GM21723 (cell line): ENCODE measurements at regions not wholly inside any gene's neighbourhood (a gene's known extent, or its start where the extent isn't known, plus 50 kb on each side); places are given as distances from the start of the nearest gene placed in this dataset.

Experiments
- ATAC-seq: cut with Tn5 transposase; IDR thresholded peaks from one replicate; pipeline ENCODE4 v1.9.1; 2021; ENCODE audit warnings: mild to moderate bottlenecking, moderate library complexity; ENCODE audit not compliant: unreplicated experiment

DNA sequence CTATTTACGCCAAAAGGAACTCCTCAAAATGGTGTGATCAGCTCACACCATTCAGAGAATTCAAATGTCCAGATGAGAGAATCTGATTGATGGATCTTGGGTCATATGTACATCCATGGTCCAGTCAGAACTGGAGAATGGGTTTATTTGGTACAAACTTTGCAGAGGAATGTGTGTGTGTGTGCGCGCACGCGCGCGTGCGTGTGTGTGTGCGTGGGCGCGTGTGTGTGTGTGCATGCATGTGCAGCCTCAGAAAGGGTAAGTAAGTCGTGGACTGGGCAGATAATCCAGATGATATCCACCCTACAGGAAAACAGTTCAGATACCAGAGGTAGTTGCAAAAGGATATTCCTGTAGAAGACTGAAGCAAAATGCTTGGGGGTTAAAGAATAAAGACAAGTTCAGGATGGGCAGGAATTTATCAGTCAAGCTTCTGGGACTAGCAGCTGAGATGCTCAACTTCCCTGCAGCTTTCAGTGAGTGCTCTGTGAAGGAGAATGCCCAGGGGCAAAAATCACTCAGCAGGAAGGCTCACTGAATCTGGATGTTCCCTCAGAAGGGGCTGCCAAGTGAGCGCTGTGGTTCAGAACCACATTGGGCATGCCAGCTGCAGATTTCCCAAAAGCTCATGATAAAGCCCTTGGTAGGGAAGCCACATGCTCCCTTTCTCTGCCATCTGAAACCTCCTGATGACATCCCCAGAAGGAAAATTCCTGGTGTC lies 440.5 kb upstream of the SGCD start:
- ATAC-seq, result no peak

DNA sequence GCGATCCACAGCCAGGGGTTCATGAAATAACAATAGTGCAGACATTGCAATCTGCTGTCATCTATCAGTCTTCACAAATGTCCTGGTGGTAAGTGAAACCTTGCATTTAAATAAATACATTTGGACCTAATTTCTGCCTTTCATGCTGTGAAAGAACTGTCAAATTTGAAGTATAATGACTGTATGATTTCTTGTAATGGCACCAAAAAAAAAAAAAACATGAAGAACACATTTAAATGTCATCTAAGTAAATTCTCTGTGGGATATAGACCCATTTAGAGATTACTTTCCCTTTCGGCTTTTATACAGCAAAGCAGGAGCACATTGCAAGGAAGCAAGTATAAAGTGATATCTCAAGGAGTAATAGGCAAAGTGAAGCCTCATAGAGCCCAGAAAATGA lies 431.5 kb upstream of the SGCD start:
- ATAC-seq, result no peak

DNA sequence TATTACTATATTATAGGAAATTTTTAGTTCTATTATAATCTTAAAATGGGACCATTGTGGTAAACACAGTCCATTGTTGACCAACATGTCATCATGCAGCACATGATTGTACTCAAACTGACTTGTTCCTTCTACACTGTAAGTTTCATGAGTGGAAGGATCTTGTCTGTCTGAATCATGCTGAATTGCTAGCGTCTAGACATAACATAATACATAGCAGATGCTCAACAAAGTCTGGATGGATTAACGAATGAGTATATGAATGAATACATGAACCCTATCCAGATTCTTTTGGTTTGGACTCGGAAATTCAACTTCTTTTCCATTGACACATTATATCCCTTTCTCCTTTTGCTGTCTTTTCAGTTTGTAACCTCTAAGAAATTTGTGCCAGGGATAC lies 429.2 kb upstream of the SGCD start:
- ATAC-seq, result no peak

DNA sequence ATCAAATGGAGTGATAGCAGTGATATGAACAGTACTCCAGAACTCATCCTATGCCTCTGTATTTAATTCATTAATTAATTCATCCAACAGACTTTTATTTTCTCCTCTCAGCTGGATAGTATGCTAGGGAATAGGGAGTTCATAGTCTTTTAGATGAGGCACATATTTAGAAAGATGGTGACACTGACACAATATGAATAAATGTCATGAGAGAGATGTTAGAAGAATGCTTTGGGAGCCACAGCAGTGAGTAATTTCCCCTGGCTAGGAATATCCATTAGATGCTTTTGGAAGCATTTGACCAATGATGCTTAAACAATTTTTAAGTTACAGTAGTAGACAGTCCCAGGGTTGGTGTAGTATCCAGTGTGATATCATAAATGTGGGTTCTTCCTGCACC lies 428.7 kb upstream of the SGCD start:
- no peak for ATAC-seq

DNA sequence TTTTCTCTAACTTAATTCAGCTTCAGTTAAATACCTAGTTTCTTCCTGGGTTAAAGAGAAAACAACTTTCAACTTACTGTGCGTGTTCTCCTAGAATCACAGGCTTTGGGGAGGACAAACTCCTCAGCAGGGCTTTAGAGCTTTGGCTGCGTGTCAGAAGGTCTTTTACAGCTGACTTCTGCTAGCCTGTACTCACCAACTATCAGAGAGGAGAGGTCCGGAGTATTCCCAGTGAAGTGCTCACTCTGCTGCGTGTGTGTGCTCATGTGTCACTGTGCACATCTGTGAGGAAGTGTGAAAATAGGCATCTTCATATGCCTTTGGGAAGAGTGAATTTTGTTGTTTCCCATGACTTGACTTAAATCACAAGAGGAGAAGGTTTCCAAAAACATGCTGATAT lies 423.2 kb upstream of the SGCD start:
- ATAC-seq, result no peak

DNA sequence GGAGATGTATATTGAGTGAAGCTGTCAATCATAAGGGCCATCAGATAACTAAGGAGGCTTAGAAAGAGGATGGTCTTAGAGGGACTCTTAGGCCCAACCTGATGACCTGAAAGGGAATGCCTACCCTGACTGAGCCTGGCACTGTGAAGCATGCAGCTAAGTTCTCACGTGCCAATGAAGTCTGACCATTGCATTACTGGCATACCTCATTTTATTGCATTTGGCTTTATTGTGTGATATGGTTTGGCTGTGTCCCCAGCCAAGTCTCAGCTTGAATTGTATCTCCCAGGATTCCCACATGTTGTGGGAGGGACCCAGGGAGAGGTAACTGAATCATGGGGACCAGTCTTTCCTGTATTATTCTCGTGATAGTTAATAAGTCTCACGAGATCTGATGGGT lies 421.6 kb upstream of the SGCD start:
- no peak for ATAC-seq

DNA sequence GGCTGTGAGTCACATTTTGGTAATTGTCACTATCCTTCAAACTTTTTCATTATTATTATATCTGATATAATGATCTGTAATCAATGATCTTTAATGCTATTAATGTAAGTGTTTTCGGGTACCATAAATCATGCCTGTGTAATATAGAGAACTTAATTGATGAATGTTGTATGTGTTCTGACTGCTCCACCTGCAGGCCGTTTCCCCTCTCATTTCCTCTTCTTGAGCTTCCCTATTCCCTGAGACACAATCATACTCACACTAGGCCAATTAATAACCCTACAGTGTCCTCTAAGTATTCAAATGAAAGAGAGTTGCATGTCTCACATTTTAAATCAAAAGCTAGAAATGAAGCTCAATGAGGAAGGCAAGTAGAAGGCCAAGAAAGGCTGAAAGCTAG lies 420.9 kb upstream of the SGCD start:
- ATAC-seq, result no peak

DNA sequence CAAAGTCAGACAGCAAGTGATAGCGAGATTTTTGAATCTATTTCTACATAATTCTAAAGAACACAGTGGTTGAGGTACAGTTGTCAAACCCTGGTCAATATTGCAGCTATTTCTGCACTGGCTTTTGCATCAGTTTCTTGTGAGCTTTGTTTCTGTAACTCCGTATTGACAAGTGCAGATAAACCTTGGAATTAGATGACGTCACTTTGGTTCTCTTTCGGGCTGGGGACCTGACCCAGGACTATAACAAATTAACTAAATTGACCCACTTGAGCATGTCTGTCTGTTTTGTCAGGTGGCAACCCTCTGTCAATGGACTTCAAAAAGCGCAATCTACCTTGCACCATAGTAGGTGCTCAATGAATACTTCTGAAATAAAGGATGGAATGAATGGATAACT lies 418.4 kb upstream of the SGCD start:
- no peak for ATAC-seq

DNA sequence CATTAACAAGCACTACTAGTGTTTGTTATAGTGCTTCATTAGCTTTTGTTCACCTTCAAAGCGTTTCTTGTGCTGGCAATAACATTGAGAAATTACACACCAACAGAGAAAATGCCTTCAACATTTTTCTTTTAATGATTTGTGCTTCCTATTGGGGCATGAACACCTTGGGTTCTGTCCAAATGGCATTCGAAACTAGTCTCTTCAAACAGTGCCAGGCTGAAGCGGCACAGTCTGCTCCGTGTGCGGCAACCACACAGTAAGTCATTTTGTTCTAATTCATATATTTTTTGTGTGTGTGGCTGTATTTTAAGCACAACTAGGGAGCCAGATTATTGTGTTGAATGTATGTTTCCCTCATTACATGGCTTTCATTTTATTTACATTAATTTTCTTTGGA lies 414.7 kb upstream of the SGCD start:
- no peak for ATAC-seq

DNA sequence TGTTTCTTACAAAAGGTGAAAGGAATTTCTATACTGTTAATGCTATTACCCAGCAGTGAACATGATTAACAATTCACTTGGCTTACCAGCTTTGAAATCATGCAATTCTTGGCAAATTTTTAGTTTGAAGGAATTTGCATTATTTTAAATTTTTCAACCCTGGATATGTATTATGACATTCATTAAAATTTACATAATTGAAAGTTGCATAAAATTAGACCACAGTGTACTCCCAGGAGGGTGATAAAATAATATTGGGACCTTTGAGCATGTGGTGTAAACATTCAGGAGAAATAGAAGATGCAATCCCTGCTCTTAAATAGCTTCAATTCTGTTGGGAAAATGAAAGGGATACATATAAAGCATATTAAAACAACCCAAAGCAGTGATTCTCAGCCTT lies 412.2 kb upstream of the SGCD start:
- ATAC-seq, result no peak

DNA sequence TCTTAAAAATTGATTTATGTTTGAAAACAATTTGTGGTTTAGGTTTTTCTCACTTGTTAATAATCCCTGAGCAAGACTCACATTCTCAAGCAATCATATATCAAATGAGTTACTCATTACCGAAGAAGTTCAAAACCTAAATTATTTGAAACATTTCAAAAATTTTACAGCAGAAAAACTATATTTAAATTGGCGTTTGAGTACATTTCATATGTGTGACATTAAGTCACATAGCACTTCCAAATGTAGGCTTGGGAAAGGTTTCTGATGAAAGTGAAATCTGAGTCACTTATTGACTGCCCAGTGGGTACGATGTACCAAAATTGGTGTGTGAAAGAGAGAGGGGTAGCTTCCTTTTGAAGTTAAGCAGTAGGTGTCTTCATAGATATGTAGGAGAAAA lies 411.4 kb upstream of the SGCD start:
- ATAC-seq, result no peak

DNA sequence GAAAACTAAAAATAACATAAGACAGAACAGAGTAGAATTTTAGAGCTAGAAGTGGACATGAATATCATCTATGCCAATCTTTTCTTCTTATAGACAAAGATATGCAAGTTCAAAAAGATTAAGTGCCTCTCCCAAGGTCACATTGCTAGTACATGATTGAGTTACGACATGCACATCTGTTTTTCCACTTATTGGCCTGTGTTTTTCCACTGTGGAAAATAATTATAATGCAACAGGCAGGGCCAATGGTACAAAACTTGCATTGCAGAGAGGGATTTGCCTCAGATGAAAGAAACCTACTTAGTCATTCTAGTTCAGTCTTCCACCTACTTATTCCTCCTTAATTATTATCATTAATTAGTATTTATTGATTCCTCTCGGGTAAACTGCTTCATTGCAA lies 407.8 kb upstream of the SGCD start:
- no peak for ATAC-seq

DNA sequence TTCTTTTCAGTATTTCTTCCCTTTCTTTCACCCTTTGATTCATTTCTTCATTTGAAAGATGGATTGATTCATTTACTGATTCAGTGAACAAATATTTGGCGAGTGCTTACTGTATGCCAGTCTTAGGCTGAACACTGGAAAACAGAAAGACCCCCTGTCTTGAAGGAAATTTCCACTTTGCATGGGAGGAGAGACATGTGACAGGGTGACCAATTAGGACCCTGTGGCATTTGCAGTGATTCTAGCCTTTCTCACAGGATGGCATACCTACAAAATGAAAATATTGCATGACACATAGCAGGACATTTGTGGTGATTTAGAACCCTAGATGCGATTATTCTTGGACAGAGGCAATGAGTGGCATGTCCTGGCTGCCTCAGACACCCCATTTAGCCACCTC lies 407.2 kb upstream of the SGCD start:
- no peak for ATAC-seq

DNA sequence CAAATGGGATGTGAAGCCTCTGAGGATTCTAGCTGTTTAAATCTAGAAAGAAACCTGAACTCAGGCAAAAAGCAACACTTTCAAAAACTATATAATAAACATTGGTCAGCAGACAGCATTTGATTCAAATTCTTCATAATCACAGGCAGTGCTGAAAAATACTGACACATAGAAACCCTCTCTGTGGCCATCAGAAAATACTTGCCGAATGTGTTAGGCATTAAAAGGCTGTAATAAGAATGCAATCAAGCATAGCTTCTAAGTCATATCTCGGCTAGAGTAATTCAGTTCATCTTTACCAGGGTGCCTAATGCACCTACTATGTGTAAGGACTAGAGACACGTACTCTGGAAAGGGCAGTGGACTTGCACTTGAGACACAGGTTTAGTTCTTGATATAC lies 405.3 kb upstream of the SGCD start:
- no peak for ATAC-seq

DNA sequence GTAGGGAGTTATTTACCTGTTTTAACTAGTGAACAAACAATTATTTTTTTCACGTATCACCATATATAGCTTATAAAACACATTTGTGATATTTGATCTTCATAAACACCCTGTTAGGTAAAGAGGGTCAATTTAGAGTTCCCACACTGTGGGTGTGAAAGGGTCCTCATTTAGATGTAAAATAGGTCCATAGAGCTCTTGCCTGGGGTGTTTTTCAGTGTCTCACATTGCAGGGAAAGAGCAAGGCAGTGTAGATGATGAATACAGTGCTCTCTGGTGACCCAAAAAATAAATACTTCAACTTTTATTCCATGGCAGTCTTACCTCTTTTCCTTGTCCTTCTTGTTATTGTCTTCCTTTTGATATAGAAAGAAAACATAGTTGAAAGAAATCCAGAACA lies 403.2 kb upstream of the SGCD start:
- ATAC-seq, result no peak

DNA sequence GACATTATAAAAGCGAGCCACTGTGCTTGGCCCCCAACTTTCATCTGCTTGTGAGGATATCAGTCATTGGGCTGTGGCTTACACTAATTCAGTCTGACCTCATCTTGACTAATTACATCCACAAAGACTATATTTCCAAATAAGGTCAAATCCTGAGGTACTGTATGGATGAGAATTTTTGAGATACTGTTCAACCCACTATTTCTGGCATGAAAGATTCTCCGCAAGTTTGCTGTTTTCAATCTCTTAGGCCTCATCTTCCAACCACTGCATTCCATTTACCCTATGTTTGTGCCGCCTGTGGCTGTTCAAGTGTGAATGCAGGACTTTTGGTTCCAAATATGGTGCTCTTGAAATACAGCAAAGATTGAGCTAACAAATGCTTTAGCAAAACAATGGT lies 400.9 kb upstream of the SGCD start:
- ATAC-seq, result no peak

DNA sequence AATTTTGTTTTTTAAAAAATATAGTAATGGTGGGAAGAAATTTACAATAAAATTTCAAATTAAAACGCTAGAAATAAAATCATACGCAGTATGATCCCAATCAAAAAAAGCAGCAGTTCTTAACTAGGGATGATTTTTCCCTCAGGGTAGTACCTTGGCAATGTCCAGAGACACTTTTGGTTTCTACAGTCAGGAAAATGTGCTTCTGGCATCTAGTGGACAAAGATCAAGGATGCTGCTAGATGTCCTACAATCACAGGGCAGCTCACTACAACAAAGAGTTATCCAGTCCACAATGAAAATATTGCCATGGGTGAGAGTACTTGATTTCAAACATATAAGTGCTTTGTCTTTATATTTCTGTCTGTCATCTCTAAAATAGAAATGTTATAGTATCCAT lies 400.2 kb upstream of the SGCD start:
- no peak for ATAC-seq

DNA sequence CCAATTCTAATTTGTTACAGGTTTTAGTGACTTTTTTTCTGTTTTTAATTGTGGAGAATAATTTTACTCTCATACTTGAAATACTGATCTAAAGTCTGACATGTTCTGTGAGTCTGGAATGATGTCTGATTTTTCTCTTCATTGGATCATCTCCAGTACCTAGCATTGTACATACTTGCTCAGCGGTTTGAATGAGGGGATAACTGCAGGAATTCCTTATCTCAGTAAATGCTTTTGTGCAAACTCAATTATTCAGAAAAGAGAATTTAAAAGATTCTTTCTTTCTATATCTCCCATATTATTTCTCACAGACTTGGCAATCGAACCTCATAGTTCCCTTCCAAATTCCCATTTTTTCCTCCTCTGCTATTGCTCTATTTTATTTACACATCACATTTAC lies 397.9 kb upstream of the SGCD start:
- no peak for ATAC-seq

DNA sequence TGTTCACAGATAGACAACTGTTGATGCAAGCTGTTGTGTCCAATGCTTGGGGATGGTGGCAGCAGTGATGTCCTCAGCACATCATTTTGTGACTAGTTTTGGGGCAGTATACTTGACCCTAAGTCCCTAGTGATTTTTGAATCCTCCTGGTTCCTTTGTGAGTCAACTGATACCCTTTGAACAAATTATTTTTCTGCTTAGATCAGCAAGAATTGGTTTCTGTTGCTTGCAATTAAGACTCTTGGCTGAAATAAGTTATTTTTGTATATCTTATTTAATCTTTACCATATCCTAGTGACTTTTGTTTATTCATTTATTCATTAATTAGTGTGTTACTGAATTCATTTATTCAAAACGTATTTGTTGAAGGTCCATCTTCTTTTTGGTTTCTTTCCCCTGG lies 392.0 kb upstream of the SGCD start:
- ATAC-seq, result no peak

DNA sequence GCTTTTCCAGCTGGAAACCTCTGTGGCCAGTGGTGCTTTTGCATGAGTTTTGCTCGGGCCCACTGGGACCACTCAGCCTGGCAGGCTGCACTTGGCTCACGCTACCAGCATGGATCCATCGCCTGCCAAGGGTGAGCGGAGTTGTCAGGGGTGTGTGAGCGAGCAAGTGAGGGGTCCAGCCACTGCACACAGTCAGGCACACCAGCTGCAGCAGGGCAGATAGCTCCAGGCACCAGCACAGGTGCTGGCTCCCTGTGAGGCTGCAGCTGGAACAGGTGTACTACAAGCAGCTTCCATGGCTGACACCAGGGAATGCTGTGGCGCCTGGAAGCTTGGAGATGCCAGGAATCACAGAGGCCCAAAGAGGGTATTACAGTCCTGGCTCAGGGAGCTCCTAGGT lies 391.2 kb upstream of the SGCD start:
- no peak for ATAC-seq

DNA sequence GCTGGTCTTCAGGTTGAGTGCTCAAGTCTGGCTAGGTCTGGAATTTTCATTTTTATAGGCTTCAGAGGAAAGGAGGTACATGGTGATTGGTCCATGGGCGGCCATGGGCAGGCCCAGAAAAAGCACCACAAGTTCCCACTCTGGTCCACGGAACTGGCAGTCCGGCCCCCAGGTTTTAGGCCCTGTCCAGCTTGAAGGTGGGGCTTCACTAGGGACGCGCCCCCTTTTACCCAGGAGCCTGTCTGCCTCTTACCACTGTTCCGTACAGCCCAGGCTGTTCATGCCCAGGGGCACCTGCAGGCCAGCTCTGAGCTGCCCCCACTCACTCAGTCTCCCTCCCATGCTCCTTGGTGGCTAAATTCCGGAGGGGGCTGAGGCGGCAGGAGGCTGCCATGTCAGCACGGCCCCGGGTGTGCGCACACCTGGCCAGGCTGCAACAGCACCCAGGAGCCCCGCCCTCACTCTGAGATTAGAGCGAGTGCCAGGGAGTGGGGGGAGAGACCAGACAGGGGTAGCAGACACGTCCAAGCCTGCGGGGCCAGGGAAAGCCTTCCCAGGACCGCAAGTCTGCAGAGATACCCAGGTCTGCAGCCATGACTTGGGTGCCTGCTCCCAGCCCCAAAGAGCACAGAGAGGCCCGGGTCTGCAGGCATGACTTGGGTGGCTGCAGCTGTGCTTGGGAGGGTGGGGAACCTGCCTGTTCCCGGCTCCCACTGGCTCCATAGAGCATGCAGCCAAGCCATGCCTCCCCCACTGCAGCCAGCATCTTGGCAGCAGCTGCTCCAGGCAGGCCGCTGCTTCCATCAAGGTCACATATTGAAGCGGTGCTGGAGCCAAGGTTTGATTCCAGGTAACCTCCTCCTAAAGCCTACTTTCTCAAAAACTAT lies 390.2 kb upstream of the SGCD start:
- ATAC-seq, result no peak

DNA sequence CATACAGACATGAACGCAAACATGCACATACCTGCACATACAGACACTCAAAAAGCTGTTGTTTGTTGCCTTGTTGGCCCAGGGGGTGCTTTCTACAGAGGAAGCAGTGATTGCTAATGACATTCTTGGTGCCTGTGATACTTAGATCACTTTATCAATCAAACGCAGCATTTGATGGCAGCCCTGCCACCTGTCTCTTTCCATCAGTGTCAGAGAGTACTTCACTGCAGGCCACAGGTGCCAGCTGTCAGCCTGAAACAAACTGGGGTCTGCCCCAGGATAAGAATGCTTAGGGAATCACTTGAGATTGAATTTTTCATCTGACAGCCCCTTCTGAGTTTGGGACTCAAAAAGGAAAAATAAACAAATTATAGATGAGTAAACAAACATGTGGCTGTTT lies 388.9 kb upstream of the SGCD start:
- no peak for ATAC-seq

DNA sequence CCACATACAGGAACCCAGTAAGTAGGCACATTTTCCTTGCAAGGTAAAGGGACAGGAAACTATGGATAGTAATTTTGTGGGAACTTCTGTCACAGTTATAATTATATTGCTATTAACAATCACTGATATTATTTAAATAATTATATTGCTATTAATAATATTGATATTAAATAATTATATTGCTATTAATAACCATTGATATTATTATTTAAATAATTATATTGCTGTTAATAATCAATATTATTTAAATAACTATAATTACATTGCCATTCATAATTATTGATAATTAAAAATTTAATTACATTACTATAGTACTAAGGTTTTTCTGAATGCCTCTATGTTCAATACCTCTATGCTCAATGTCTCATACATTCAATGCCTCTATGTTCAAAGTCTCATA lies 385.6 kb upstream of the SGCD start:
- no peak for ATAC-seq
